ENCODE measurements at regions not wholly inside any gene's neighbourhood (a gene's known extent, or its start where the extent isn't known, plus 50 kb on each side); places are given as distances from the start of the nearest gene placed in this dataset.

DNA sequence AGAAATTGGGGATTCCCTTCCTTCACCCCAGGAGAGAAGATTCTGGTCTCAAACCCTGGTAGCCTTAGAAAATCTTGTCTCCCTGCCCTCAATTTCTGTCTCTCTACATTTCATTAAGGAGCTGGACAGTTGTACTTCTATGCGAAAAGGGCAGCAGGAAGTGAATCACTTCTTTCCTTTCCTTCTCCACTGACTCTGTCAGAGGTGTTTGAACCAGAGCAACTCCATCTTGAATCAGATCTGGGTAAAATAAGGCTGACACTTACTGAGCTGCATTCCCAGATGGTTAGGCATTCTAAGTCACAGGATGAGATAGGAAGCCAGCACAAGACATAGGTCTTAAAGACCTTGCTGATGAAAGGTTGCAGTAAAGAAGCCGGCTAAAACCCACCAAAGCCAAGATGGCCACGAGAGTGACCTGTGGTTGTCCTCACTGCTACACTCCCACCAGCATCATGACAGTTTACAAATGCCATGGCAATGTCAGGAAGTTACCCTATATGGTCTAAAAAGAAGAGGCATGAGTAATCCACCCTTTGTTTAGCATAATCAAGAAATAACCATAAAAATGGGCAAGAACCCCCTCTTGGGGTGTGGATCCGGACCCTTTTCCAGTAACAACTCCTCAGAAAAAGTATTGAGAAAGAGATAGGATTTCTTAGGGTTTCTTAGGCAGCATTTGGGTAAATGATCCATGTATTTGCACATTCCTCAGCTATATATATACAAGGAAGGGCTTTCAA lies 95.8 kb upstream of the PLCB4 start:
- TF ChIP-seq, protein P1, sequence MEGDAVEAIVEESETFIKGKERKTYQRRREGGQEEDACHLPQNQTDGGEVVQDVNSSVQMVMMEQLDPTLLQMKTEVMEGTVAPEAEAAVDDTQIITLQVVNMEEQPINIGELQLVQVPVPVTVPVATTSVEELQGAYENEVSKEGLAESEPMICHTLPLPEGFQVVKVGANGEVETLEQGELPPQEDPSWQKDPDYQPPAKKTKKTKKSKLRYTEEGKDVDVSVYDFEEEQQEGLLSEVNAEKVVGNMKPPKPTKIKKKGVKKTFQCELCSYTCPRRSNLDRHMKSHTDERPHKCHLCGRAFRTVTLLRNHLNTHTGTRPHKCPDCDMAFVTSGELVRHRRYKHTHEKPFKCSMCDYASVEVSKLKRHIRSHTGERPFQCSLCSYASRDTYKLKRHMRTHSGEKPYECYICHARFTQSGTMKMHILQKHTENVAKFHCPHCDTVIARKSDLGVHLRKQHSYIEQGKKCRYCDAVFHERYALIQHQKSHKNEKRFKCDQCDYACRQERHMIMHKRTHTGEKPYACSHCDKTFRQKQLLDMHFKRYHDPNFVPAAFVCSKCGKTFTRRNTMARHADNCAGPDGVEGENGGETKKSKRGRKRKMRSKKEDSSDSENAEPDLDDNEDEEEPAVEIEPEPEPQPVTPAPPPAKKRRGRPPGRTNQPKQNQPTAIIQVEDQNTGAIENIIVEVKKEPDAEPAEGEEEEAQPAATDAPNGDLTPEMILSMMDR (IDR thresholded peaks at IDR 0.05; ENCODE audit: insufficient read depth, low read depth, low read length): no peak
- no peak for TF ChIP-seq EZH2 (IDR thresholded peaks at IDR 0.05; ENCODE audit: insufficient read depth, low read length)
- no peak for FAIRE-seq
- no peak overlapping the region for H3K4me3 Mint-ChIP-seq (ENCODE audit: unreplicated experiment)

DNA sequence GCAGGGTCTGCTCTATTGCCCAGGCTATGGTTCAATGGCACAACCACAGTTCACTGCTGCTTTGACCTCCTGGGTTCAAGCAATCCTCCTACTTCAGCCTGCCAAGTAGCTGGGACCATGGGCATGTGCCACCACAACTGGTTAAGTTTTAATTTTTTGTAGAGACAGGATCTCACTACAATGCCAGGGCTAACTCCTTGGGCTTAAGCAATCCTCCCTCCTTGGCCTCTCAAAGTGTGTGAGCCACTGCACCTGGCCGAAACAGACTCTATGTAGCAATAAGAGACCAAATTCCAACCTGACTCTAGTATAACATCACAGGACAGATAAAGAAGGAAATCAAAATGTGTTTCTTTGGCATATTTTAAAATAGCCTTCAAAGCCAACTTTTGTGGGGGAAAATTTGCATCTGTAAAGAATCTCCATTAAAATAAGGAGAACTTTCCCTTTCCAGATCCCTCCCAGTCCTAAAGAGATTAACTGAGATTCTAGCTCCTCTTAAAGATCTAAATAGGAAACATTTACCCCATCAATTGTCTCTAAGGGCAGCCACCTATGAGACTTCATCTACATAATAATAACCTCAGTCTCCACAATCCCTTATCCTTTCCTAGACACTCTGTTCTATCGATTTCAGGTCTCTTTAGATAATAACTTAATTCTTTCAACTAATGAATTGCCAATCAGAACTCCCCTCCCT lies 94.7 kb upstream of the PLCB4 start:
- Histone ChIP-seq H3K79me2 (ENCODE audit: insufficient read depth, low read length) (no peaks in the 10 kb centered on the region), H3K9ac (ENCODE audit: low read length) (no peak overlapping the region), H3K4me3 (ENCODE audit: insufficient read depth, low read depth, low read length) (no peak overlapping the region), H3K36me3 (ENCODE audit: insufficient read depth, low read length) (no peaks in the 10 kb centered on the region), H3K4me2 (ENCODE audit: low read length) (no peak overlapping the region), H3K9me3 (ENCODE audit: insufficient read depth, low read depth, low read length) (no peaks in the 10 kb centered on the region), H2AFZ (ENCODE audit: low read depth, low read length) (no peak overlapping the region), H3K4me1 (ENCODE audit: insufficient read depth, low read length) (no peaks in the 10 kb centered on the region), H3K27me3 (ENCODE audit: insufficient read depth, low read length) (no peaks in the 10 kb centered on the region), H3K27ac (ENCODE audit: low read depth, low read length) (no peak overlapping the region), H4K20me1 (ENCODE audit: insufficient read depth, low read length) (no peaks in the 10 kb centered on the region)
- DNase-seq (ENCODE audit: low read depth) (no peak), FAIRE-seq (no peak)
- Mint-ChIP-seq H3K4me3 (ENCODE audit: unreplicated experiment) (no peak overlapping the region), H3K27ac (ENCODE audit: unreplicated experiment) (no peak overlapping the region), H3K27me3 (ENCODE audit: low read depth, unreplicated experiment) (no peaks in the 10 kb centered on the region), H3K36me3 (ENCODE audit: low read depth, unreplicated experiment) (no peaks in the 10 kb centered on the region), H3K9me3 (ENCODE audit: unreplicated experiment) (no peaks in the 10 kb centered on the region), H3K4me1 (ENCODE audit: low read depth, unreplicated experiment) (peaks cover 3% of the 10 kb centered on the region)
- no peak for TF ChIP-seq EZH2 (IDR thresholded peaks at IDR 0.05; ENCODE audit: insufficient read depth, low read length)
- TF ChIP-seq, protein P1 (IDR thresholded peaks at IDR 0.05; ENCODE audit: insufficient read depth, low read depth, low read length): no peak

More for the DNA sequence above, 95.8 kb upstream of the PLCB4 start:
- Histone ChIP-seq H2AFZ (ENCODE audit: low read depth, low read length) (peak overlapping the region; percentile 7), H3K4me2 (ENCODE audit: low read length) (no peak overlapping the region), H3K9me3 (ENCODE audit: insufficient read depth, low read depth, low read length) (no peaks in the 10 kb centered on the region), H3K4me3 (ENCODE audit: insufficient read depth, low read depth, low read length) (no peak overlapping the region), H3K4me1 (ENCODE audit: insufficient read depth, low read length) (no peaks in the 10 kb centered on the region), H3K27me3 (ENCODE audit: insufficient read depth, low read length) (no peaks in the 10 kb centered on the region), H4K20me1 (ENCODE audit: insufficient read depth, low read length) (no peaks in the 10 kb centered on the region), H3K27ac (ENCODE audit: low read depth, low read length) (no peak overlapping the region), H3K79me2 (ENCODE audit: insufficient read depth, low read length) (no peaks in the 10 kb centered on the region), H3K36me3 (ENCODE audit: insufficient read depth, low read length) (no peaks in the 10 kb centered on the region), H3K9ac (ENCODE audit: low read length) (no peak overlapping the region)
- no peaks in the 10 kb centered on the region for H3K36me3 Mint-ChIP-seq (ENCODE audit: low read depth, unreplicated experiment)
- no peak overlapping the region for H3K27ac Mint-ChIP-seq (ENCODE audit: unreplicated experiment)
- DNase-seq (ENCODE audit: low read depth): no peak
- H3K9me3 Mint-ChIP-seq (ENCODE audit: unreplicated experiment): no peaks in the 10 kb centered on the region
- H3K4me1 Mint-ChIP-seq (ENCODE audit: low read depth, unreplicated experiment): peaks cover 3% of the 10 kb centered on the region
- H3K27me3 Mint-ChIP-seq (ENCODE audit: low read depth, unreplicated experiment): no peaks in the 10 kb centered on the region

DNA sequence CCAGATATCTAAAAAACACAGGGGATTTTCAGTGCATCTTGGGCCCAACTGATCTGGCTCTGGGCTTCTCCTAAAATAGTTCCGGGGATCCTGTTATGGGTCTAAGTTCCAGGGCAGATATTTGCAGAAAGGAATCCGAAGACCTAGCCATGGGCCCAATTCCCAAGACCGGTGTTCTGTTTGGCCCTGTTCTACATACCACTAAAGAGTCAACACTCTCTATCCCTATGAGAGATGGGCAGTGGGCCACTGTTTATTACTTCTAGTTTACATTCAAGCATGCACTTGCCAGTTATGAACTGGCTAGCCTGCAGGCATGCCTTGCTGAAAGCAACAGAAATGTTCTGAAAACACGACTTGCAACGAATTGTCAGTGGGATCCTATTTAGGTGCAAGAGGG lies 87.4 kb upstream of the PLCB4 start:
- Mint-ChIP-seq H3K4me1 (ENCODE audit: low read depth, unreplicated experiment) (no peaks in the 10 kb centered on the region), H3K27ac (ENCODE audit: unreplicated experiment) (no peak overlapping the region)
- FAIRE-seq: no peak

More for the DNA sequence above, 87.4 kb upstream of the PLCB4 start:
- no peak overlapping the region for H3K4me3 Mint-ChIP-seq (ENCODE audit: unreplicated experiment)
- no peaks in the 10 kb centered on the region for H3K27me3 Mint-ChIP-seq (ENCODE audit: low read depth, unreplicated experiment)
- Histone ChIP-seq H3K4me1 (ENCODE audit: insufficient read depth, low read length) (no peaks in the 10 kb centered on the region), H2AFZ (ENCODE audit: low read depth, low read length) (no peak overlapping the region), H3K36me3 (ENCODE audit: insufficient read depth, low read length) (no peaks in the 10 kb centered on the region), H3K27ac (ENCODE audit: low read depth, low read length) (no peak overlapping the region), H3K9me3 (ENCODE audit: insufficient read depth, low read depth, low read length) (no peaks in the 10 kb centered on the region), H3K4me3 (ENCODE audit: insufficient read depth, low read depth, low read length) (no peak overlapping the region), H3K4me2 (ENCODE audit: low read length) (no peak overlapping the region), H3K9ac (ENCODE audit: low read length) (no peak overlapping the region), H4K20me1 (ENCODE audit: insufficient read depth, low read length) (no peaks in the 10 kb centered on the region), H3K79me2 (ENCODE audit: insufficient read depth, low read length) (no peaks in the 10 kb centered on the region), H3K27me3 (ENCODE audit: insufficient read depth, low read length) (no peaks in the 10 kb centered on the region)
- no peaks in the 10 kb centered on the region for H3K36me3 Mint-ChIP-seq (ENCODE audit: low read depth, unreplicated experiment)
- peaks cover 2% of the 10 kb centered on the region for H3K9me3 Mint-ChIP-seq (ENCODE audit: unreplicated experiment)
- TF ChIP-seq, protein P1 (IDR thresholded peaks at IDR 0.05; ENCODE audit: insufficient read depth, low read depth, low read length): no peak
- TF ChIP-seq EZH2 (IDR thresholded peaks at IDR 0.05; ENCODE audit: insufficient read depth, low read length): no peak
- DNase-seq (ENCODE audit: low read depth): no peak

All from astrocyte (in vitro differentiated cells and primary cell).